ENCODE measurements at regions not wholly inside any gene's neighbourhood (a gene's known extent, or its start where the extent isn't known, plus 50 kb on each side); places are given as distances from the start of the nearest gene placed in this dataset.

DNA sequence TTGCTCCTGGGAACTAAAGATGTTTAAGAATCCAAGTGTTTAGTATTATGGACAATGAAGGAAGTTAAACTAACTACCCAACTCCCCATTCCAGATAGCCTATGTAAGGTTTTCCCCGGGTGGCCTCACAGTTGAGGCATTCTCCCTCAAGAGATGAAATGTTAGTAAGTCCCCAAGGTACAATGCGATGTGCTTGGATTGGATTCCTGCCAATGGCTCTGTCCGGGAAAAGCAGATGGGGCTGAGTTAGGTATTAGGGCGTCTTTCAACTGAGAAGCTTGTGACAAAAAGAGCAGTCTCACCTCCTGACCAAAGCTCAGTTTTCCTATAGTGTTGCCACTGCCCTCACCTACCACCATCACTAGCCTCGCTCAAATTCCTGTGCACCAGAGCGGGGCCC is 64.8 kb upstream of the E2F7 start:
- TF ChIP-seq MTA2 (IDR thresholded peaks at IDR 0.05; ENCODE audit: low read depth): no peak
- TF ChIP-seq BRCA1 (IDR thresholded peaks at IDR 0.05; ENCODE audit: low read depth, low read length): no peak
- TF ChIP-seq TCF7 (IDR thresholded peaks at IDR 0.05; ENCODE audit: borderline replicate concordance): no peak
- TF ChIP-seq FOXM1 (IDR thresholded peaks at IDR 0.05; ENCODE audit: low read depth, low read length): no peak
- TF ChIP-seq, protein P1, sequence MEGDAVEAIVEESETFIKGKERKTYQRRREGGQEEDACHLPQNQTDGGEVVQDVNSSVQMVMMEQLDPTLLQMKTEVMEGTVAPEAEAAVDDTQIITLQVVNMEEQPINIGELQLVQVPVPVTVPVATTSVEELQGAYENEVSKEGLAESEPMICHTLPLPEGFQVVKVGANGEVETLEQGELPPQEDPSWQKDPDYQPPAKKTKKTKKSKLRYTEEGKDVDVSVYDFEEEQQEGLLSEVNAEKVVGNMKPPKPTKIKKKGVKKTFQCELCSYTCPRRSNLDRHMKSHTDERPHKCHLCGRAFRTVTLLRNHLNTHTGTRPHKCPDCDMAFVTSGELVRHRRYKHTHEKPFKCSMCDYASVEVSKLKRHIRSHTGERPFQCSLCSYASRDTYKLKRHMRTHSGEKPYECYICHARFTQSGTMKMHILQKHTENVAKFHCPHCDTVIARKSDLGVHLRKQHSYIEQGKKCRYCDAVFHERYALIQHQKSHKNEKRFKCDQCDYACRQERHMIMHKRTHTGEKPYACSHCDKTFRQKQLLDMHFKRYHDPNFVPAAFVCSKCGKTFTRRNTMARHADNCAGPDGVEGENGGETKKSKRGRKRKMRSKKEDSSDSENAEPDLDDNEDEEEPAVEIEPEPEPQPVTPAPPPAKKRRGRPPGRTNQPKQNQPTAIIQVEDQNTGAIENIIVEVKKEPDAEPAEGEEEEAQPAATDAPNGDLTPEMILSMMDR (IDR thresholded peaks at IDR 0.05 in 2 of 3, conservative IDR thresholded peaks at IDR 0.05 in 1 of 3; ENCODE audit: control insufficient read depth in 2 of 3, extremely low read depth in 1 of 3, insufficient read depth in 1 of 3, low read depth in 3 of 3, low read length in 3 of 3): no peak
- TF ChIP-seq CEBPB (IDR thresholded peaks at IDR 0.05; ENCODE audit: borderline replicate concordance in 1 of 2, low read depth in 2 of 2, low read length in 2 of 2): no peak
- no peak for TF ChIP-seq NRF1 (conservative IDR thresholded peaks at IDR 0.05; ENCODE audit: low read depth, low read length)
- no peak for TF ChIP-seq MEF2A (IDR thresholded peaks at IDR 0.05; ENCODE audit: insufficient read depth, low read depth, low read length)
- TF ChIP-seq HDAC2 (IDR thresholded peaks at IDR 0.05): no peak
- TF ChIP-seq, protein P2, sequence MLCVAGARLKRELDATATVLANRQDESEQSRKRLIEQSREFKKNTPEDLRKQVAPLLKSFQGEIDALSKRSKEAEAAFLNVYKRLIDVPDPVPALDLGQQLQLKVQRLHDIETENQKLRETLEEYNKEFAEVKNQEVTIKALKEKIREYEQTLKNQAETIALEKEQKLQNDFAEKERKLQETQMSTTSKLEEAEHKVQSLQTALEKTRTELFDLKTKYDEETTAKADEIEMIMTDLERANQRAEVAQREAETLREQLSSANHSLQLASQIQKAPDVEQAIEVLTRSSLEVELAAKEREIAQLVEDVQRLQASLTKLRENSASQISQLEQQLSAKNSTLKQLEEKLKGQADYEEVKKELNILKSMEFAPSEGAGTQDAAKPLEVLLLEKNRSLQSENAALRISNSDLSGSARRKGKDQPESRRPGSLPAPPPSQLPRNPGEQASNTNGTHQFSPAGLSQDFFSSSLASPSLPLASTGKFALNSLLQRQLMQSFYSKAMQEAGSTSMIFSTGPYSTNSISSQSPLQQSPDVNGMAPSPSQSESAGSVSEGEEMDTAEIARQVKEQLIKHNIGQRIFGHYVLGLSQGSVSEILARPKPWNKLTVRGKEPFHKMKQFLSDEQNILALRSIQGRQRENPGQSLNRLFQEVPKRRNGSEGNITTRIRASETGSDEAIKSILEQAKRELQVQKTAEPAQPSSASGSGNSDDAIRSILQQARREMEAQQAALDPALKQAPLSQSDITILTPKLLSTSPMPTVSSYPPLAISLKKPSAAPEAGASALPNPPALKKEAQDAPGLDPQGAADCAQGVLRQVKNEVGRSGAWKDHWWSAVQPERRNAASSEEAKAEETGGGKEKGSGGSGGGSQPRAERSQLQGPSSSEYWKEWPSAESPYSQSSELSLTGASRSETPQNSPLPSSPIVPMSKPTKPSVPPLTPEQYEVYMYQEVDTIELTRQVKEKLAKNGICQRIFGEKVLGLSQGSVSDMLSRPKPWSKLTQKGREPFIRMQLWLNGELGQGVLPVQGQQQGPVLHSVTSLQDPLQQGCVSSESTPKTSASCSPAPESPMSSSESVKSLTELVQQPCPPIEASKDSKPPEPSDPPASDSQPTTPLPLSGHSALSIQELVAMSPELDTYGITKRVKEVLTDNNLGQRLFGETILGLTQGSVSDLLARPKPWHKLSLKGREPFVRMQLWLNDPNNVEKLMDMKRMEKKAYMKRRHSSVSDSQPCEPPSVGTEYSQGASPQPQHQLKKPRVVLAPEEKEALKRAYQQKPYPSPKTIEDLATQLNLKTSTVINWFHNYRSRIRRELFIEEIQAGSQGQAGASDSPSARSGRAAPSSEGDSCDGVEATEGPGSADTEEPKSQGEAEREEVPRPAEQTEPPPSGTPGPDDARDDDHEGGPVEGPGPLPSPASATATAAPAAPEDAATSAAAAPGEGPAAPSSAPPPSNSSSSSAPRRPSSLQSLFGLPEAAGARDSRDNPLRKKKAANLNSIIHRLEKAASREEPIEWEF (IDR thresholded peaks at IDR 0.05; ENCODE audit: insufficient replicate concordance, low read depth, low read length): no peak
- no peak for TF ChIP-seq EGR1 (IDR thresholded peaks at IDR 0.05; ENCODE audit: borderline replicate concordance in 1 of 2, low read depth in 2 of 2, low read length in 2 of 2)
- no peak for TF ChIP-seq BHLHE40 (IDR thresholded peaks at IDR 0.05; ENCODE audit: borderline replicate concordance in 1 of 2, low read depth in 2 of 2, low read length in 1 of 2)

Measured in GM12878 (cell line).